ENCODE measurements at regions not wholly inside any gene's neighbourhood (a gene's known extent, or its start where the extent isn't known, plus 50 kb on each side); places are given as distances from the start of the nearest gene placed in this dataset.

- H3K9me3 Mint-ChIP-seq = peaks cover 2% of the 10 kb centered on the region
- CTCF ChIA-PET = no interaction called here
- H3K9me3 ChIP-seq (ENCODE audit: control insufficient read depth in 1 of 2, insufficient read depth in 1 of 2, low read length in 2 of 2) = peaks cover 0 to 9% of the 10 kb centered on the region in 2 experiments
- POLR2A ChIA-PET = no interaction called here
- no peaks in the 10 kb centered on the region for H3K4me1 ChIP-seq (ENCODE audit: insufficient read depth, low read length)
- H3K27ac Mint-ChIP-seq = no peak overlapping the region
- H3K27me3 Mint-ChIP-seq = peaks cover 6% of the 10 kb centered on the region
- H3K36me3 ChIP-seq (ENCODE audit: insufficient read depth, low read length) = no peaks in the 10 kb centered on the region
- no peak for DNase-seq
- no peaks in the 10 kb centered on the region for H3K36me3 Mint-ChIP-seq (ENCODE audit: low read depth)
- no peak overlapping the region for H3K27ac ChIP-seq (ENCODE audit: low read depth in 1 of 2, low read length in 2 of 2)
- H3K27me3 ChIP-seq (ENCODE audit: control insufficient read depth in 1 of 2, insufficient read depth in 2 of 2, low read length in 2 of 2) = no peaks in the 10 kb centered on the region
- H3K4me1 Mint-ChIP-seq (ENCODE audit: low read depth) = no peaks in the 10 kb centered on the region
- no peak overlapping the region for H3K4me3 Mint-ChIP-seq
- H3K4me3 ChIP-seq (ENCODE audit: low read length) = no peak overlapping the region
- no peak for TF ChIP-seq CTCF (IDR thresholded peaks at IDR 0.05)
- intact Hi-C loops (cut with DNase I, micrococcal nuclease) = no loop called here
- ATAC-seq (ENCODE audit: poor library complexity) = no peak
Observed at GRCh38 chr2:5372141-5372540, 320.0 kb upstream of the SOX11 start.

GRCh38 chr2:5373200-5373599 lies 319.0 kb upstream of the SOX11 start:
- H3K27ac ChIP-seq (ENCODE audit: low read depth in 1 of 2, low read length in 2 of 2) = no peak overlapping the region
- peaks cover 6% of the 10 kb centered on the region for H3K27me3 Mint-ChIP-seq
- peaks cover 0 to 6% of the 10 kb centered on the region in 2 experiments for H3K9me3 ChIP-seq (ENCODE audit: control insufficient read depth in 1 of 2, insufficient read depth in 1 of 2, low read length in 2 of 2)
- no peak overlapping the region for H3K4me3 ChIP-seq (ENCODE audit: low read length)
- no peaks in the 10 kb centered on the region for H3K36me3 Mint-ChIP-seq (ENCODE audit: low read depth)
- no peak overlapping the region for H3K4me3 Mint-ChIP-seq
- H3K27me3 ChIP-seq (ENCODE audit: control insufficient read depth in 1 of 2, insufficient read depth in 2 of 2, low read length in 2 of 2) = no peaks in the 10 kb centered on the region
- ChIA-PET POLR2A (no interaction called here), CTCF (no interaction called here)
- TF ChIP-seq CTCF (IDR thresholded peaks at IDR 0.05) = no peak
- H3K36me3 ChIP-seq (ENCODE audit: insufficient read depth, low read length) = no peaks in the 10 kb centered on the region
- intact Hi-C loops (cut with DNase I, micrococcal nuclease) = no loop called here
- H3K4me1 Mint-ChIP-seq (ENCODE audit: low read depth) = no peaks in the 10 kb centered on the region
- DNase-seq (no peak), ATAC-seq (ENCODE audit: poor library complexity) (no peak)
- no peaks in the 10 kb centered on the region for H3K4me1 ChIP-seq (ENCODE audit: insufficient read depth, low read length)
- H3K9me3 Mint-ChIP-seq = peaks cover 2% of the 10 kb centered on the region
- no peak overlapping the region for H3K27ac Mint-ChIP-seq

GRCh38 chr2:5374762-5375161 lies 317.4 kb upstream of the SOX11 start:
- CTCF ChIA-PET = no interaction called here

More at GRCh38 chr2:5374762-5375161, 317.4 kb upstream of the SOX11 start:
- TF ChIP-seq CTCF (IDR thresholded peaks at IDR 0.05) = no peak
- H3K4me3 ChIP-seq (ENCODE audit: low read length) = no peak overlapping the region
- Mint-ChIP-seq H3K4me1 (ENCODE audit: low read depth) (no peaks in the 10 kb centered on the region), H3K36me3 (ENCODE audit: low read depth) (no peaks in the 10 kb centered on the region), H3K4me3 (no peak overlapping the region), H3K27me3 (peaks cover 6% of the 10 kb centered on the region), H3K27ac (no peak overlapping the region), H3K9me3 (peaks cover 3% of the 10 kb centered on the region)
- POLR2A ChIA-PET = no interaction called here
- H3K36me3 ChIP-seq (ENCODE audit: insufficient read depth, low read length) = no peaks in the 10 kb centered on the region
- DNase-seq (no peak), ATAC-seq (ENCODE audit: poor library complexity) (no peak)
- H3K4me1 ChIP-seq (ENCODE audit: insufficient read depth, low read length) = no peaks in the 10 kb centered on the region
- H3K27ac ChIP-seq (ENCODE audit: low read depth in 1 of 2, low read length in 2 of 2) = no peak overlapping the region
- peaks cover 0 to 6% of the 10 kb centered on the region in 2 experiments for H3K9me3 ChIP-seq (ENCODE audit: control insufficient read depth in 1 of 2, insufficient read depth in 1 of 2, low read length in 2 of 2)
- no peaks in the 10 kb centered on the region for H3K27me3 ChIP-seq (ENCODE audit: control insufficient read depth in 1 of 2, insufficient read depth in 2 of 2, low read length in 2 of 2)
- intact Hi-C loops (cut with DNase I, micrococcal nuclease) = no loop called here

All from CD4-positive, alpha-beta T cell (primary cell).